Tibial nerve (tissue), 4 donors: ENCODE measurements at regions not wholly inside any gene's neighbourhood (a gene's known extent, or its start where the extent isn't known, plus 50 kb on each side); places are given as distances from the start of the nearest gene placed in this dataset.

Experiments used
- CTCF ChIP-seq, 5 experiments: fragments of 200-600 bp in 3 of 5; fragments of 450-650 bp in 2 of 5; sonication (generic) in 3 of 5; IDR thresholded peaks; one replicate each; pipeline ENCODE4 v1.5.1; 2016 to 2019; ENCODE audit warnings: antibody characterized with exemption in 5 of 5, mild to moderate bottlenecking in 3 of 5, moderate library complexity in 2 of 5
- EP300 ChIP-seq, 2 donors: sonication (generic); formaldehyde crosslinking; IDR thresholded peaks; one replicate each; pipeline ENCODE4 v1.6.1; 2017; ENCODE audit warnings: antibody characterized with exemption in 2 of 2, mild to moderate bottlenecking in 1 of 2

DNA sequence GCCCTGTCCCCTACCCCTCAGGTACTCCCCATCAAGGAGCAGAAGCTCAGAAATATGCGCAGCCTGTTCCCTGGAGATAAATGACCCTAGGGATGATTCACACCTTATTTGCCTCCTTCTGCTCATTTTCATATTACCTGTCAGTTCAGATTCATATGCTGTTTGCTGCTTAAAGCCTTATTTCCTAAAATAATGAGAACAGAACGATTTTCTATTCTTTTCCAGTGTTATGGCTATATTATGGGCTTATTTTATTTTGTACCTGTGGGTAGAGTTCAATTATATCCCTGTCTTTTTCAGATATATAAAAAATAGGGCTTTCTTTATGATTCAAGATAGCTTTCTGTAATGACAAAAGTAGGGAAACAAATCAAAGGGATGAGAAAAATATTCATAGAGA, 224.8 kb downstream of the RPAP3 start:
- TF ChIP-seq EP300 (IDR thresholded peaks at IDR 0.05) (no peak), CTCF (IDR thresholded peaks at IDR 0.05) (no peak)
